H9 (cell line): ENCODE measurements at regions not wholly inside any gene's neighbourhood (a gene's known extent, or its start where the extent isn't known, plus 50 kb on each side); places are given as distances from the start of the nearest gene placed in this dataset.

Source experiments
- DNase-seq: peaks from one replicate; pipeline ENCODE4 v3.0.0-alpha.2; 2017
- H2AFZ ChIP-seq: one replicate; pipeline ENCODE4 v1.6.1; 2013; ENCODE audit warnings: mild to moderate bottlenecking, low read length, control low read depth, moderate library complexity
- H2AK5ac ChIP-seq: 2 replicates; pipeline ENCODE4 v1.6.1; 2013; ENCODE audit warnings: low read length, control low read depth, mixed read lengths; ENCODE audit not compliant: insufficient read length
- H2BK120ac ChIP-seq: one replicate; pipeline ENCODE4 v1.6.1; 2013; ENCODE audit warnings: low read depth, mild to moderate bottlenecking, low read length, control low read depth, inconsistent platforms; ENCODE audit not compliant: poor library complexity, severe bottlenecking
- H2BK12ac ChIP-seq: 2 replicates; pipeline ENCODE4 v1.6.1; 2013; ENCODE audit warnings: low read length, control low read depth, mixed read lengths, low read depth; ENCODE audit not compliant: insufficient read length
- H2BK15ac ChIP-seq: 2 replicates; pipeline ENCODE4 v1.6.1; 2013; ENCODE audit warnings: low read depth, low read length, control low read depth
- H2BK20ac ChIP-seq: one replicate; pipeline ENCODE4 v1.6.1; 2013; ENCODE audit warnings: low read depth, mild to moderate bottlenecking, low read length, control low read depth, inconsistent platforms; ENCODE audit not compliant: poor library complexity, severe bottlenecking
- H2BK5ac ChIP-seq: 2 replicates; pipeline ENCODE4 v1.6.1; 2013; ENCODE audit warnings: low read length, control low read depth, mixed read lengths; ENCODE audit not compliant: insufficient read length
- H3K14ac ChIP-seq: 2 replicates; pipeline ENCODE4 v1.6.1; 2013; ENCODE audit warnings: low read length, control low read depth; ENCODE audit not compliant: insufficient read depth
- H3K18ac ChIP-seq: 2 replicates; pipeline ENCODE4 v1.6.1; 2013; ENCODE audit warnings: low read depth, mild to moderate bottlenecking, mixed read lengths, low read length, control low read depth; ENCODE audit not compliant: insufficient read length
- H3K23ac ChIP-seq: 2 replicates; pipeline ENCODE4 v1.6.1; 2013; ENCODE audit warnings: low read length, control low read depth, mixed read lengths, low read depth; ENCODE audit not compliant: insufficient read length
- H3K23me2 ChIP-seq: 2 replicates; pipeline ENCODE4 v1.6.1; 2013; ENCODE audit warnings: low read depth, mild to moderate bottlenecking, mixed read lengths, low read length, control low read depth; ENCODE audit not compliant: insufficient read length, poor library complexity, severe bottlenecking
- H3K27ac ChIP-seq: 2 replicates; pipeline ENCODE4 v1.5.1; 2013; ENCODE audit warnings: low read length, control low read depth, mixed read lengths, low read depth; ENCODE audit not compliant: insufficient read length
- H3K27me3 ChIP-seq: 2 replicates; pipeline ENCODE4 v1.6.1; 2013; ENCODE audit warnings: low read length, control low read depth, inconsistent platforms; ENCODE audit not compliant: insufficient read depth
- H3K4ac ChIP-seq: 2 replicates; pipeline ENCODE4 v1.6.1; 2013; ENCODE audit warnings: low read depth, mild to moderate bottlenecking, control low read depth, inconsistent platforms, low read length, moderate library complexity
- H3K4me1 ChIP-seq: 2 replicates; pipeline ENCODE4 v1.6.1; 2013; ENCODE audit warnings: low read length, control low read depth, inconsistent platforms; ENCODE audit not compliant: insufficient read depth
- H3K4me2 ChIP-seq: 2 replicates; pipeline ENCODE4 v1.6.1; 2013; ENCODE audit warnings: low read length, control low read depth, mixed read lengths; ENCODE audit not compliant: insufficient read length, insufficient read depth
- H3K56ac ChIP-seq: 2 replicates; pipeline ENCODE4 v1.6.1; 2013; ENCODE audit warnings: low read depth, mild to moderate bottlenecking, mixed read lengths, low read length, control low read depth; ENCODE audit not compliant: insufficient read length
- H3K79me1 ChIP-seq: 2 replicates; pipeline ENCODE4 v1.6.1; 2013; ENCODE audit warnings: low read depth, mild to moderate bottlenecking, moderate library complexity, low read length, control low read depth, inconsistent platforms; ENCODE audit not compliant: insufficient read depth, poor library complexity, severe bottlenecking
- H3K79me2 ChIP-seq: 2 replicates; pipeline ENCODE4 v1.6.1; 2013; ENCODE audit warnings: low read length, control low read depth, inconsistent platforms; ENCODE audit not compliant: insufficient read depth
- H3K9ac ChIP-seq: 2 replicates; pipeline ENCODE4 v1.6.1; 2013; ENCODE audit warnings: low read length, control low read depth, mixed read lengths; ENCODE audit not compliant: insufficient read length; ENCODE audit errors: extremely low read depth
- H3K9me3 ChIP-seq: one replicate; pipeline ENCODE4 v1.6.1; 2013; ENCODE audit warnings: low read depth, low read length, inconsistent platforms; ENCODE audit not compliant: control insufficient read depth
- H3T11ph ChIP-seq: one replicate; pipeline ENCODE4 v1.6.1; 2013; ENCODE audit warnings: mild to moderate bottlenecking, low read length, control low read depth, inconsistent platforms
- H4K20me1 ChIP-seq: one replicate; pipeline ENCODE4 v1.6.1; 2013; ENCODE audit not compliant: control insufficient read depth, insufficient read length, insufficient read depth
- H4K5ac ChIP-seq: 2 replicates; pipeline ENCODE4 v1.6.1; 2013; ENCODE audit warnings: low read depth, mild to moderate bottlenecking, mixed read lengths, low read length, control low read depth; ENCODE audit not compliant: insufficient read length
- H4K8ac ChIP-seq: replicated peaks from 2 replicates; pipeline ENCODE4 v1.6.1; 2013; ENCODE audit warnings: low read length, control low read depth, mixed read lengths, low read depth; ENCODE audit not compliant: insufficient read length
- H4K91ac ChIP-seq: 2 replicates; pipeline ENCODE4 v1.6.1; 2013; ENCODE audit warnings: low read depth, mild to moderate bottlenecking, moderate library complexity, mixed read lengths, low read length, control low read depth; ENCODE audit not compliant: insufficient read length
- H3K27ac Mint-ChIP-seq, 3 experiments: 2 replicates in 2 of 3; 3 replicates in 1 of 3; pipeline ENCODE4 v1.8.0; 2020 to 2021; ENCODE audit warnings: mixed read lengths in 3 of 3, mild to moderate bottlenecking in 1 of 3, moderate library complexity in 1 of 3
- H3K27me3 Mint-ChIP-seq: 2 replicates; pipeline ENCODE4 v1.8.0; 2021; ENCODE audit warnings: low read depth, mild to moderate bottlenecking, moderate library complexity, mixed read lengths
- H3K36me3 Mint-ChIP-seq, 3 experiments: 2 replicates in 2 of 3; 3 replicates in 1 of 3; pipeline ENCODE4 v1.8.0; 2020 to 2021; ENCODE audit warnings: low read depth in 3 of 3, mixed read lengths in 3 of 3; ENCODE audit not compliant: insufficient read depth in 1 of 3
- H3K4me1 Mint-ChIP-seq, 2 experiments: 2 replicates each; pipeline ENCODE4 v1.8.0; 2020; ENCODE audit warnings: mixed read lengths in 2 of 2
- H3K4me3 Mint-ChIP-seq, 2 experiments: 2 replicates in 1 of 2; 3 replicates in 1 of 2; pipeline ENCODE4 v1.8.0; 2020 to 2021; ENCODE audit warnings: mild to moderate bottlenecking in 2 of 2, mixed read lengths in 2 of 2, moderate library complexity in 1 of 2
- H3K9me3 Mint-ChIP-seq, 2 experiments: 2 replicates in 1 of 2; 3 replicates in 1 of 2; pipeline ENCODE4 v1.8.0; 2020; ENCODE audit warnings: mild to moderate bottlenecking in 2 of 2, mixed read lengths in 2 of 2, moderate library complexity in 1 of 2
- CTCF ChIP-seq: fragments of 200-600 bp; sonication (generic); conservative IDR thresholded peaks from 3 replicates; pipeline ENCODE4 v1.8.0; 2021; ENCODE audit warnings: antibody characterized with exemption, mild to moderate bottlenecking
- WGBS: extraction: QIAGEN DNeasy Blood & Tissue Kit; methylation state at CpG from one replicate; pipeline ENCODE4 v1.1.7; 2013; ENCODE audit warnings: missing lambda C conversion rate, low lambda C conversion rate, mixed read lengths; ENCODE audit not compliant: insufficient read length; ENCODE audit errors: extremely low coverage; 5-methylcytosine and 5-hydroxymethylcytosine counted together

- H3K4me3 Mint-ChIP-seq = no peak overlapping the region
- no peaks in the 10 kb centered on the region for H3K36me3 Mint-ChIP-seq
- WGBS = no CpG with 5 or more reads among the region's 2 CpGs
These were observed 80.9 kb upstream of the SEMA3C start for GRCh38 chr7:80999771-81000170.

More at GRCh38 chr7:80999771-81000170, 80.9 kb upstream of the SEMA3C start:
- H3K4ac ChIP-seq = no peak overlapping the region
- H2AK5ac ChIP-seq = no peak overlapping the region
- no peak overlapping the region for H2AFZ ChIP-seq
- H3K4me2 ChIP-seq = no peak overlapping the region
- H3K27ac Mint-ChIP-seq = no peak overlapping the region
- H3K27ac ChIP-seq = no peak overlapping the region
- H3K56ac ChIP-seq = no peak overlapping the region
- TF ChIP-seq CTCF = no peak
- no peak overlapping the region for H2BK12ac ChIP-seq
- H3K14ac ChIP-seq = no peak overlapping the region
- no peak overlapping the region for H3K18ac ChIP-seq
- H2BK120ac ChIP-seq = no peak overlapping the region
- no peak overlapping the region for H3K9ac ChIP-seq
- no peaks in the 10 kb centered on the region; the same call in 1 of the 2 replicates for H3K27me3 Mint-ChIP-seq
- no peaks in the 10 kb centered on the region for H3K23me2 ChIP-seq
- no peaks in the 10 kb centered on the region for H3K4me1 Mint-ChIP-seq
- H4K91ac ChIP-seq = no peak overlapping the region
- H4K5ac ChIP-seq = no peak overlapping the region
- no peak overlapping the region for H3T11ph ChIP-seq
- no peak for DNase-seq
- no peaks in the 10 kb centered on the region for H3K9me3 ChIP-seq
- no peak overlapping the region for H2BK15ac ChIP-seq
- no peaks in the 10 kb centered on the region for H3K79me2 ChIP-seq
- no peaks in the 10 kb centered on the region for H3K4me1 ChIP-seq
- no peak overlapping the region for H2BK20ac ChIP-seq
- no peak overlapping the region for H2BK5ac ChIP-seq
- H3K27me3 ChIP-seq = no peaks in the 10 kb centered on the region
- no peaks in the 10 kb centered on the region for H3K79me1 ChIP-seq
- H3K23ac ChIP-seq = no peak overlapping the region
- no peaks in the 10 kb centered on the region for H4K20me1 ChIP-seq
- no peaks in the 10 kb centered on the region for H3K9me3 Mint-ChIP-seq
- H4K8ac ChIP-seq = no peak overlapping the region
